Fibroblast of peridontal ligament (primary cell): ENCODE measurements at regions not wholly inside any gene's neighbourhood (a gene's known extent, or its start where the extent isn't known, plus 50 kb on each side); places are given as distances from the start of the nearest gene placed in this dataset.
"Not testable (repeated sequence)": the region's sequence is repeated elsewhere in the genome, so short reads cannot be mapped to it uniquely, and the experiment has no call there.

Experiments
- DNase-seq: peaks from one replicate; pipeline ENCODE4 v3.0.0-alpha.2; 2010; ENCODE audit errors: extremely low read depth

- DNase-seq = no peak
Observed at GRCh38 chr5:166282939-166283338, 2008.5 kb upstream of the WWC1 start.

DNA sequence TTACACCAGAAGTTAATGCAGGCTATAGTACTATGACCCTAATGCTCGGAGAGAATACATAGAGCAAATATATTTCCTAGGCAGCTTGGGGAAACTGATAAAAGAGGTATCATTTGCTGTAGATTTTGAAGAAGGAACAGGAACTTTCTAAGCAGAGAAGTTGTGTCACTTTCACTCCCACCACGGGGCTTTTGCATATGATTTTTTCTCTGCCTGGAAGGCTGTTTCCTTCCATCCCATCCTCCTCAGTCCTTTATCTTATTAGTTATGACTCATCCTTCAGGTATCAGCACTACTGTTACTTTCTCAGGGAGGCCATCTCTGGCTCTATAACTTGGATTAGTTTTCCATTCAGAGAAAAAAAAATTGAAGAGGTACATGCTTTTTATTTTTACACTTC lies 2006.1 kb upstream of the WWC1 start:
- no peak for DNase-seq

DNA sequence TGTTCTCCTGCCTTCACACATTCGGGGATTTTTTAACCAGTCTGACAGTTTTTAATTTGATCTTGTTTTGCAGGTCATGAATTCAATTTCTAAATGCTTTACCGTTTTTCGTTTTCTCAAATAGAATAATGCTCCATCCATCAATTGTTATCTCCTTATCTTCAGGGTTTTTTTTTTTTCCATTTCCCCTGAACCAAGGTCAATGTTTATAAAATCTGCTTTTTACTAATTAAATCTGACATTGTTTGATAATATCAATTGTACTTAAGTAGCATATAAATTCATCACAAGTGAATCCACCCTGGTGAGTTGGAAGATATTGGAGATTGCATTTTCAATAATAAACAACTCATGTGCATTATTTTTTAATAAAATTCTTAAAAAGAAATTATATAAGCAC lies 2004.6 kb upstream of the WWC1 start:
- no peak for DNase-seq

GRCh38 chr5:166287866-166288265 lies 2003.6 kb upstream of the WWC1 start:
- no peak for DNase-seq

GRCh38 chr5:166291800-166292199 lies 1999.6 kb upstream of the WWC1 start:
- DNase-seq = not testable (repeated sequence)

GRCh38 chr5:166293892-166294291 lies 1997.6 kb upstream of the WWC1 start:
- no peak for DNase-seq

GRCh38 chr5:166302166-166302565 lies 1989.3 kb upstream of the WWC1 start:
- DNase-seq = no peak

DNA sequence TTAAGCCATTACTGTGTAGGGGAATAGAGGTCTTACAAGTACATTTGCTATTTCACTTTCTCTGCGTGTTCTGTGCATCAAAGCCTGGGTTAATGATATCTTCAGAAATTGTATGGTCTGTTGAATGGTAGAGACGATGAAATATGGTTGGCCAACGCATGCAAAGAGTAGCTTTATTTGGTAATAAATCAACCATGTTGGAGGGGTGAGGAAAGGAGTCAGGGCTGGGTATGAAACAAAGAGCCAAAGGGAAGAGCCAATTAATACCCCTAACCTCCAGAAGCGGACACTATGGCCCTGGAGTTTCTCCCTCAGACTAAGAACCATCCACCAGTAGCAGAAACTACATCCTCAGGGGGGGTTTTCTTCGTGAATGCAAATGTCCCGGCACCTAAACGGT lies 1974.0 kb upstream of the WWC1 start:
- no peak for DNase-seq

GRCh38 chr5:166320920-166321480 lies 1970.4 kb upstream of the WWC1 start:
- DNase-seq = no peak

- DNase-seq = no peak
Observed at GRCh38 chr5:166324372-166324771, 1967.1 kb upstream of the WWC1 start.

- DNase-seq = no peak
Observed at GRCh38 chr5:166329149-166329800, 1962.2 kb upstream of the WWC1 start.

DNA sequence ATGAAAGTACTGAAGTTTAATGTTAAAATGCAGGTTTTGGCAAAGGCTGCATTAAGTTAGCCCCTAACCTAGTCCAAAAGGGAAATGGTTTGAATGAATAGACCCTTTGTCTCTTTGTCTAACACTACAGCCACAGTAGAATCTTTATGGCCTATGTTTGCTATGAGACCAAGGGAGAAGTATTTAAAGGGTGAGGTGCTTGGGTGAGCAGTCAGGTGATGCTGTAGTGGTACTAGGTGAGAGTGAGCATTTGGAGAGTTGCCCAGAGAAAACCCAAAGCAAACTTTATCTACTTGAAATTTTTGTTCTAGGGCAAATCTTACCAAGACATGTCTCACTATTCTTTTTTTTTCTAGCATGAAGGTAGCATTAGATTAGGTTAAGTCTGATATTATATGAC lies 1961.4 kb upstream of the WWC1 start:
- DNase-seq = no peak

DNA sequence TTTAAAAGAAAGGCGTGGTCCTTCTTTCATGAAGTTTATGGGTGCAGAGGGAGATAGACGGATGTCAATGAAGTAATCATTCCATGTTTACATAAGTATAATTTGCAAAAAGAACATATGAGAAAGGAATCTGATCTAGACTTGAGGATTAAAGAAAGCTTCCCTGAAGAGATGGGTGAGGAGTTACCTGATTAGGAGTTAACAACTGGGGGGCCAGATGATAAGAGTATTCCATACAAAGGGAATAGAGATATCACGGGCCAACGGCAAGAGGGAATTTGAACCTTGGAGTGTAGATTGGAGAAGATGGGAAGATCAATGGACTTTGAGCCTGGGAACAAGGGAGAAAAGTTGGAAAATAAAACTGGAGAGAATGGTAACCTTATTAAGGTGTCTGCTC lies 1959.9 kb upstream of the WWC1 start:
- no peak for DNase-seq

GRCh38 chr5:166338801-166339200 lies 1952.6 kb upstream of the WWC1 start:
- DNase-seq = no peak

DNA sequence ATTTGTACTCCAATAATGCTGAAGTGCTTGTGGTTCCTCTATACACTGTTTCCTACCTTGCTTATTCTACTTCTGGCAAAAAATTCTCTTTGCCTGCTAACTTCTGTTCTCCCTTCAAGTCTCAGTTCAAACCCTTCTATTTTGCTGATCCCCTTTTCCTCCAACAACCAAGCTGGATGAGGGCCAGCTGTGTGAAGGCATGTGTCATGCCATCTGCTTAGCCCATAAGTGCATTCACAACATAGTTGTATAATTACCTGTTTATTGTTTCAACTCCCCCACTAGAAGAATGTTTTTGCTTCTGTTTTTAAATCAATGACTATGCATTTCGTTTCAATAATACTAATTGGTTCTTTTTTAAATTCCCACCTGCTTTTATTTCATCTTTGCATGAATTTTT lies 1951.4 kb upstream of the WWC1 start:
- no peak for DNase-seq

- no peak for DNase-seq
Observed at GRCh38 chr5:166341740-166342337, 1949.6 kb upstream of the WWC1 start.

DNA sequence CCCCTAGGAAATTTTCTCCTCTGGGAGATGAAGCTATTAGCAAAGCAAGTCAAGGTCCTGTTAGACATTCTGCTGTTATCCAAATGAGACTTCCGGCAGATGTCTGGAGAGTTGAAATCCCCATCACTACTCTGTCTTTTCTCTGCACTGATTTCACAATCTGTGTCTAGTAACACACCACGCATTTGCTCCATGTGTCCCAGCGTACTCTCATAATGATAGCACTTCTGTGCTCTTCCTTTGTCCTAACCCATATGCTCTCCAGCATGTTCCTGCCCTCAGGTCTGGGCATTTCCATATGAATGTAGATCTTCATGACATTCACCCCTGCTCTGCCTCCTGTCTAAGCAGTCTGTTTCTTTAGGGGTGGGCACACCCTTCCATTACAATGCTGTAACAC lies 1949.0 kb upstream of the WWC1 start:
- DNase-seq = no peak

DNA sequence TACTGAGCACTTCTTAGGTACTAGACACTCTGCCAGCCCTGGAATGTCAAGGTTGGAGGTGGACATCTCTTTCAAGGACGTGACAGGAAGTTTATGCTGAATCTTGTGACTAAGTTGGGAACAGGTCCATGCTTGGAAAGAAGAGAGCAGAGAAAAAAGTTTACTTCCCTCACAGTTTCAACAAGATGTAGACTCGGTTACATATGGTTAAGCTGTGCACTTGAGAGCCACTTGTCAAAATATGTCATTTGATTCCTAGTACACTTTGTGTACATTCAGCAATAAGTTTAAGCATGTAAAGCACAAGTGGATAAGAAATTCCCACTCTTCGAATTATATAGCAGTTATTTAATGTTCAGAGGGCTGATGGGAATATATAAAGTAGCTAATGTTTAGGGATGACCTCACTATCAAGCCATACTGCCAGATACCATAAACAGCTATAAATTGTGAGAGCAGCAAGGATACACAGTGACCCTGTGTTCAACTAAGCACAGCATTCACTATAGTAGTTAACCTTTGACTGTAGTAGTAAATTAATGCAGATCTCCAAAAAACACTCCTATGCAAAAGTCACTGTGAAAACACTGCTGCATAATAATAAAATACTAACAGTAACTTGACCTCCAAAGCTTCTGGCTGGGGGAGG lies 1944.6 kb upstream of the WWC1 start:
- no peak for DNase-seq

- DNase-seq = no peak
Observed at GRCh38 chr5:166349046-166349445, 1942.4 kb upstream of the WWC1 start.

GRCh38 chr5:166353580-166353979 lies 1937.9 kb upstream of the WWC1 start:
- DNase-seq = no peak

GRCh38 chr5:166354332-166354731 lies 1937.1 kb upstream of the WWC1 start:
- no peak for DNase-seq

DNA sequence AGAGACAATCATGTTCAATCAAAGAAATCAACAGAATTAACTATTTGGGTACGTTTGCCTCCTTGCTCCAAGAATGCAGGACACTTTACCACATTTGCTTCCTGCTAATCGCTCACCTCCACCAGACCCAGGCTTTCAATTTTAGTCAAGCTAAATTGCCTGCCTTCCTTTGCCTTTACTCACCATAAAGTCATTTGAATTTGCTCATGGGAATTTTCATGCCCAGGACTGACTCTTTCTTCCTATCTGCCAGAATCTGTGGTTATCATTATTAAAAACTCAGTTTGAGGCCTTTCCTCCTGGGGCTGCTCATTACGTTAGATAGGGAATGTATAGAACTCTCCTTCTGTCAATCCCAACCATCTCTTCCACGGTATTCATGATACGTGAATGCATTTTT lies 1935.3 kb upstream of the WWC1 start:
- DNase-seq = no peak
